Ishikawa (cell line): ENCODE measurements at regions not wholly inside any gene's neighbourhood (a gene's known extent, or its start where the extent isn't known, plus 50 kb on each side); places are given as distances from the start of the nearest gene placed in this dataset.

Experiments used
- CEBPB ChIP-seq: IDR thresholded peaks from 2 replicates; pipeline ENCODE4 v1.6.1; 2012
- CREB1 ChIP-seq: IDR thresholded peaks from 2 replicates; pipeline ENCODE4 v1.6.1; 2012; ENCODE audit warnings: low read depth
- EGR1 ChIP-seq: IDR thresholded peaks from 2 replicates; pipeline ENCODE4 v1.6.1; 2012
- EP300 ChIP-seq: IDR thresholded peaks from 2 replicates; pipeline ENCODE4 v1.6.1; 2012; ENCODE audit warnings: borderline replicate concordance
- FOXM1 ChIP-seq: IDR thresholded peaks from 2 replicates; pipeline ENCODE4 v1.6.1; 2012; ENCODE audit warnings: low read depth, borderline replicate concordance
- NFIC ChIP-seq: IDR thresholded peaks from 2 replicates; pipeline ENCODE4 v1.6.1; 2012
- RAD21 ChIP-seq: IDR thresholded peaks from 2 replicates; pipeline ENCODE4 v1.6.1; 2012; ENCODE audit warnings: low read depth
- TAF1 ChIP-seq: IDR thresholded peaks from 2 replicates; pipeline ENCODE4 v1.6.1; 2012; ENCODE audit warnings: low read depth, mild to moderate bottlenecking
- TCF12 ChIP-seq: IDR thresholded peaks from 2 replicates; pipeline ENCODE4 v1.6.1; 2012; ENCODE audit warnings: low read depth
- TEAD4 ChIP-seq: IDR thresholded peaks from 2 replicates; pipeline ENCODE4 v1.6.1; 2012
- YY1 ChIP-seq: IDR thresholded peaks from 2 replicates; pipeline ENCODE4 v1.6.1; 2012; ENCODE audit warnings: low read depth
- ZBTB7A ChIP-seq: IDR thresholded peaks from 2 replicates; pipeline ENCODE4 v1.6.1; 2012; ENCODE audit warnings: low read depth
- TF ChIP-seq, protein P1 (sequence below): IDR thresholded peaks from 2 replicates; pipeline ENCODE4 v1.6.1; 2012
- TF ChIP-seq, protein P2 (sequence below): IDR thresholded peaks from 2 replicates; pipeline ENCODE4 v1.6.1; 2012; ENCODE audit warnings: low read depth, mild to moderate bottlenecking
- TF ChIP-seq, protein P3 (sequence below): IDR thresholded peaks from 2 replicates; pipeline ENCODE4 v1.6.1; 2012

DNA sequence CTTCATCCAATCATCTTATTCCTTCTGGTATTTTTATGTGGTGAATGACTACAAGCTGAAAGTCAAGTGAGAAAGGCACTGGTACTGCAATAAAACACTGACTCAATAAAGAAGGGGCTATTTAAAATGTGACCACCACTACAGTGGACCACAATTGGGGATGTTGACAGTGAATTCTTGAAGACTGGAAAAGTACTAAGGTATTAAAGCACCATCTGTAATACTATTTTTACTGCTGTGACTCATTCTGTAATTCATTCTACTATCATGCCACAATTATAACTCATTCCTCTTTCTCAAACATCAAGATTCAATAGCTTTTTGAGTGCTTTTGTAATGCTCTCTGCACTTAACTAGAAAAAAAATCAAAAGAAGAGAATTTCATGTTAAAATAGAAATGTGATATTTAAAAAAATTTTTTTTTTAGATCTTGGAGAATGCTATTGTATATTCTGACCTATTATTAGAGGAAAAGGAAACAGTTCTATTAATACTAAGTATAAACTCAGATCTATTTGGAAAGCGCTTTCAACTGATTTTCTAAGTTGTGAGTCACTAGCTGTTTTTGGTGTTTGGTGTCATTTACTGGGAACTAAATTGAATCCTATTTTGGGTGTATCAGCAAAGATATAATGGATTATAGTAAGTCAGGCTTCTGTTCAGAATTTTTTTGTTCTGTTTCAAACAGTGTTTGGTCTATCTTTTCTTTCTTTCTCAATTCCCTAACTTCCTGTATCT lies 104.7 kb upstream of the TMEM170B start:
- no peak for TF ChIP-seq NFIC
- TF ChIP-seq EP300: 0 out of 2 replicates have a peak, but pooled peaks have one; percentile 38

DNA sequence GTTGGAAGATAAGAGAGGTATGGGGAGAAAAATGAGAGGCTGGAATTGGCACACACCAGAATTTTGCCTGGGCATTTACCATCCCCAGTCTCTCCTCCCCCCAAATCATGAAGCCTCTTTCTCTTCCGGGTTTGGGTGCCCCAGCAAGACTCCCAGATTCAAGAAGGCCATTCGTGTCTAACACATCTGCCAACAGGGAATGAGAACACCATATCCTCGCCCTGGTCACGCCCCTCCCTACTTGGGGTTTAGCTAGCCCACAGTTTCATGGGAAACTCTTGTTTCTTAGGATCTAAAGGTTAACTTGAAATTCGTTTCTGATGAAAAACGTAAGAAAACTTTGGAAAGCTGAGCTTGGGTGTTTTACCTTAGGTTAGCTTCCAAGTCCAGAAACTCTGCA lies 105.5 kb upstream of the TMEM170B start:
- TF ChIP-seq EGR1 (no peak), TEAD4 (no peak), FOXM1 (no peak), RAD21 (no peak), CEBPB (no peak), TCF12 (no peak), CREB1 (no peak), ZBTB7A (no peak)
- TF ChIP-seq, protein P1, sequence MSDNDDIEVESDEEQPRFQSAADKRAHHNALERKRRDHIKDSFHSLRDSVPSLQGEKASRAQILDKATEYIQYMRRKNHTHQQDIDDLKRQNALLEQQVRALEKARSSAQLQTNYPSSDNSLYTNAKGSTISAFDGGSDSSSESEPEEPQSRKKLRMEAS: no peak
- TF ChIP-seq, protein P2, sequence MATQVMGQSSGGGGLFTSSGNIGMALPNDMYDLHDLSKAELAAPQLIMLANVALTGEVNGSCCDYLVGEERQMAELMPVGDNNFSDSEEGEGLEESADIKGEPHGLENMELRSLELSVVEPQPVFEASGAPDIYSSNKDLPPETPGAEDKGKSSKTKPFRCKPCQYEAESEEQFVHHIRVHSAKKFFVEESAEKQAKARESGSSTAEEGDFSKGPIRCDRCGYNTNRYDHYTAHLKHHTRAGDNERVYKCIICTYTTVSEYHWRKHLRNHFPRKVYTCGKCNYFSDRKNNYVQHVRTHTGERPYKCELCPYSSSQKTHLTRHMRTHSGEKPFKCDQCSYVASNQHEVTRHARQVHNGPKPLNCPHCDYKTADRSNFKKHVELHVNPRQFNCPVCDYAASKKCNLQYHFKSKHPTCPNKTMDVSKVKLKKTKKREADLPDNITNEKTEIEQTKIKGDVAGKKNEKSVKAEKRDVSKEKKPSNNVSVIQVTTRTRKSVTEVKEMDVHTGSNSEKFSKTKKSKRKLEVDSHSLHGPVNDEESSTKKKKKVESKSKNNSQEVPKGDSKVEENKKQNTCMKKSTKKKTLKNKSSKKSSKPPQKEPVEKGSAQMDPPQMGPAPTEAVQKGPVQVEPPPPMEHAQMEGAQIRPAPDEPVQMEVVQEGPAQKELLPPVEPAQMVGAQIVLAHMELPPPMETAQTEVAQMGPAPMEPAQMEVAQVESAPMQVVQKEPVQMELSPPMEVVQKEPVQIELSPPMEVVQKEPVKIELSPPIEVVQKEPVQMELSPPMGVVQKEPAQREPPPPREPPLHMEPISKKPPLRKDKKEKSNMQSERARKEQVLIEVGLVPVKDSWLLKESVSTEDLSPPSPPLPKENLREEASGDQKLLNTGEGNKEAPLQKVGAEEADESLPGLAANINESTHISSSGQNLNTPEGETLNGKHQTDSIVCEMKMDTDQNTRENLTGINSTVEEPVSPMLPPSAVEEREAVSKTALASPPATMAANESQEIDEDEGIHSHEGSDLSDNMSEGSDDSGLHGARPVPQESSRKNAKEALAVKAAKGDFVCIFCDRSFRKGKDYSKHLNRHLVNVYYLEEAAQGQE: no peak
- TF ChIP-seq, protein P3, sequence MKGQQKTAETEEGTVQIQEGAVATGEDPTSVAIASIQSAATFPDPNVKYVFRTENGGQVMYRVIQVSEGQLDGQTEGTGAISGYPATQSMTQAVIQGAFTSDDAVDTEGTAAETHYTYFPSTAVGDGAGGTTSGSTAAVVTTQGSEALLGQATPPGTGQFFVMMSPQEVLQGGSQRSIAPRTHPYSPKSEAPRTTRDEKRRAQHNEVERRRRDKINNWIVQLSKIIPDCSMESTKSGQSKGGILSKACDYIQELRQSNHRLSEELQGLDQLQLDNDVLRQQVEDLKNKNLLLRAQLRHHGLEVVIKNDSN: no peak

DNA sequence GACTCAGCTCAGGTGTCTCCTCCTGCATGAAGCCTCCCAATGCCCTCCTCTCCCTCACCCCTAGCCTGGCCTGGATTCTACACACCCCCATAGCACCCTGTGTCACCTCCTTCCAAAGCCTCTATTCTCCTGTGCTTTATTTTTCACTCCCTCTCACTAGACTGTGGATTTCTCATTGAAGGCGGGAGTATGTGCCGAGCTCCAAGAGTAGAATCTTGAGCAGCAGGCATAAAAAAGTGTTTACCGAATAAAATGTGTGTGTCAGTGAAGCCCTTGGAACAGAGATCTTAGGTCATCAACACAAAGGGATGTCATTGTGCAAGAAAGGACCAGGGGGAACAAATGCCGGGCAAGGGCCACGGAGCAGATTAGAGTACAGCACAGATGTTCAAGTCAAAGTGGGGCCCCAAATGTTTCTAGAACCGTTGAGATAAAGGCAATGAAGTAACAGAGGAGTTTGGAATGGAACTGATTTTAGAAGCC lies 106.1 kb upstream of the TMEM170B start:
- TF ChIP-seq ZBTB7A (no peak), NFIC (no peak), CEBPB (no peak), RAD21 (no peak), YY1 (no peak), EP300 (no peak)
- TF ChIP-seq, protein P3: no peak

DNA sequence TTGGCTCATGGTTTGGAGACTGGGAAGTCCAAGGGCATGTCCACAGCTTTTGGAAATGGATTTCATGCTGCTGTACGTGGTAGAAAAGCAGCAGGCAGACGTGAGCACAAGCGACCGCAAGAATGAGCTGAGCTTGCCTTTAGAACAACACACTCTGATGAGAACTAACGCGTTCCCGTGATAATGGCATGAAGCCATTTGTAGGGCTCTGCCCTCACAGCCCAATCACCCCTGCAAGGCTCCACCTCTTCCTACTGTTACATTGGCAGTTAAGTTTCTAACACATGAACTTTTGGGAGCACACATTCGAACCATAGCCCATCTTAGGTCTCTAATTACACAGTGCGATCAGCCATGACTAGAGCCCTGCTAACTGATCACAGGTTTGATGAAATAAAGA lies 107.5 kb upstream of the TMEM170B start:
- TF ChIP-seq, protein P2: no peak
- TF ChIP-seq EP300 (peak; percentile 35; the same call in 1 of the 2 replicates), CEBPB (no peak), TAF1 (no peak)
- TF ChIP-seq, protein P1: peak; percentile 32; the same call in 1 of the 2 replicates

DNA sequence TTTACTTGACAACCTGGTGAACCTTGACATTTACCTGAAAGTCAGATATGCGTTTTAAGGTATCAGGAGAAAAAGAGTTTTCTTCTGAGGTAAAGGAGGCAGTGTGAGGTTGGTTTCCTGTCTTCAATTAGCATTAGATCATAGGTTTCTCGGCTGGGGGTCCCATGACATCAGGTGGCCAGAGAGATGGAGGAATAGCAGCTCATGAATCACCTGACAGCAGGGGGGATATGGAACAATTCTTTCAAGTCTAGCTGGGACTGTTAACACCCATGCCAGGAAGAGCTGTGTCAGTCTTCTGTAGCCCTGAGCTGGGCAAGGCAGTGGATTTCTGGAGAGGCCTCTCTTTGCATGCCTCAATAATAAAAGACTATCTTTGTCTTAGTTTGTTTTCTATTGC lies 108.0 kb upstream of the TMEM170B start:
- TF ChIP-seq RAD21 (peak; percentile 36; the same call in 1 of the 2 replicates), TCF12 (peak; percentile 95), TEAD4 (peak; percentile 86), FOXM1 (peak; percentile 93), TAF1 (no peak), CREB1 (peak; percentile 51; the same call in 1 of the 2 replicates), NFIC (peak; percentile 77), YY1 (no peak), ZBTB7A (no peak), EGR1 (no peak), EP300 (peak; percentile 97), CEBPB (0 out of 2 replicates have a peak, but pooled peaks have one; percentile 37)
- TF ChIP-seq, protein P3: peak; percentile 68
- TF ChIP-seq, protein P1: peak; percentile 11; the same call in 1 of the 2 replicates
- TF ChIP-seq, protein P2: no peak
